GM21825 (cell line): ENCODE measurements at regions not wholly inside any gene's neighbourhood (a gene's known extent, or its start where the extent isn't known, plus 50 kb on each side); places are given as distances from the start of the nearest gene placed in this dataset.

ENCODE experiments used
- ATAC-seq: cut with Tn5 transposase; IDR thresholded peaks from one replicate; pipeline ENCODE4 v1.9.1; 2021; ENCODE audit warnings: mild to moderate bottlenecking, moderate library complexity; ENCODE audit not compliant: unreplicated experiment

- ATAC-seq = no peak
Measured at GRCh38 chr4:95674521-95674981, 125.8 kb upstream of the UNC5C start.

GRCh38 chr4:95672811-95673210, 124.0 kb upstream of the UNC5C start:
- ATAC-seq = no peak

- ATAC-seq = no peak
Measured at GRCh38 chr4:95660719-95661118, 111.9 kb upstream of the UNC5C start.

GRCh38 chr4:95651891-95652290, 103.1 kb upstream of the UNC5C start:
- ATAC-seq = no peak

- ATAC-seq = no peak
Measured at GRCh38 chr4:95644417-95644816, 95.6 kb upstream of the UNC5C start.

- no peak for ATAC-seq
Measured at GRCh38 chr4:95643627-95644026, 94.9 kb upstream of the UNC5C start.

- no peak for ATAC-seq
Measured at GRCh38 chr4:95641571-95641970, 92.8 kb upstream of the UNC5C start.

- ATAC-seq = no peak
Measured at GRCh38 chr4:95640311-95640710, 91.5 kb upstream of the UNC5C start.

GRCh38 chr4:95638920-95639501, 90.2 kb upstream of the UNC5C start:
- no peak for ATAC-seq

- ATAC-seq = no peak
Measured at GRCh38 chr4:95637043-95637600, 88.3 kb upstream of the UNC5C start.

GRCh38 chr4:95636061-95636460, 87.3 kb upstream of the UNC5C start:
- no peak for ATAC-seq

GRCh38 chr4:95627709-95628108, 78.9 kb upstream of the UNC5C start:
- no peak for ATAC-seq

GRCh38 chr4:95627024-95627605, 78.3 kb upstream of the UNC5C start:
- no peak for ATAC-seq

- no peak for ATAC-seq
Measured at GRCh38 chr4:95625020-95625419, 76.2 kb upstream of the UNC5C start.

- no peak for ATAC-seq
Measured at GRCh38 chr4:95619525-95620443, 71.0 kb upstream of the UNC5C start.

- ATAC-seq = no peak
Measured at GRCh38 chr4:95614684-95615205, 66.0 kb upstream of the UNC5C start.

GRCh38 chr4:95610061-95610569, 61.3 kb upstream of the UNC5C start:
- no peak for ATAC-seq

GRCh38 chr4:95606739-95607138, 58.0 kb upstream of the UNC5C start:
- no peak for ATAC-seq

- ATAC-seq = no peak
Measured at GRCh38 chr4:95603393-95603792, 54.6 kb upstream of the UNC5C start.

GRCh38 chr4:95602872-95603271, 54.1 kb upstream of the UNC5C start:
- ATAC-seq = no peak

- ATAC-seq = no peak
Measured at GRCh38 chr4:95601356-95601755, 52.6 kb upstream of the UNC5C start.
